ENCODE measurements at regions not wholly inside any gene's neighbourhood (a gene's known extent, or its start where the extent isn't known, plus 50 kb on each side); places are given as distances from the start of the nearest gene placed in this dataset.

GRCh38 chr2:37526856-37527255 is 144.6 kb downstream of the CDC42EP3 start:
- no peak for DNase-seq
- H3K27me3 Mint-ChIP-seq (ENCODE audit: low read depth): no peaks in the 10 kb centered on the region
- H3K36me3 Mint-ChIP-seq (ENCODE audit: low read depth): no peaks in the 10 kb centered on the region
- no peak overlapping the region for H3K4me3 Mint-ChIP-seq
- H3K9me3 Mint-ChIP-seq: no peaks in the 10 kb centered on the region
- no peaks in the 10 kb centered on the region for H3K4me1 Mint-ChIP-seq (ENCODE audit: low read depth)
- intact Hi-C loops (cut with micrococcal nuclease): no loop called here
- no peak overlapping the region for H3K27ac Mint-ChIP-seq
- CTCF ChIA-PET: no interaction called here

DNA sequence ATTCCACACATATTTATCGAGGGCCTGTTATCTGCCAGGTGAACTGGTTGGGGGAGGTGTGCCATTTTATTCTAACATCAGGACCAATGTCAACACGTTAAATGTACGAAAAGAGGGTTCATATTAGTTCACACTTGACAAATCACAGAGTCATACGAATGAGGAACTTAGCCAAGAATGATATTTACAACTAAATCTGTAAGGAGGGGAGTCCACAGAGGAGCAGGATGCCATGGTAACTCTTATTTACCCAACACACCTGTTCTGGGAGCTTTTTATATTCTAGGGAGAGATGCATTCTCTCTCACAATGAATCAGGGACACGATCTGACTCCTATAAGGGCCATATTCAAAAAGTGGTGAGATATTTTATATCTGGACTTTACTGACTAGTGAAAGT is 144.1 kb downstream of the CDC42EP3 start:
- intact Hi-C loops (cut with micrococcal nuclease): no loop called here
- CTCF ChIA-PET: interaction anchor here (0.7 kb wide), 1 partner anchor 81 kb away, joined by 4 read pairs; no protein-coding TSS in a partner anchor
- Mint-ChIP-seq H3K9me3 (no peaks in the 10 kb centered on the region), H3K27me3 (ENCODE audit: low read depth) (no peaks in the 10 kb centered on the region), H3K4me3 (no peak overlapping the region), H3K27ac (no peak overlapping the region), H3K4me1 (ENCODE audit: low read depth) (no peaks in the 10 kb centered on the region), H3K36me3 (ENCODE audit: low read depth) (no peaks in the 10 kb centered on the region)
- no peak for DNase-seq

DNA sequence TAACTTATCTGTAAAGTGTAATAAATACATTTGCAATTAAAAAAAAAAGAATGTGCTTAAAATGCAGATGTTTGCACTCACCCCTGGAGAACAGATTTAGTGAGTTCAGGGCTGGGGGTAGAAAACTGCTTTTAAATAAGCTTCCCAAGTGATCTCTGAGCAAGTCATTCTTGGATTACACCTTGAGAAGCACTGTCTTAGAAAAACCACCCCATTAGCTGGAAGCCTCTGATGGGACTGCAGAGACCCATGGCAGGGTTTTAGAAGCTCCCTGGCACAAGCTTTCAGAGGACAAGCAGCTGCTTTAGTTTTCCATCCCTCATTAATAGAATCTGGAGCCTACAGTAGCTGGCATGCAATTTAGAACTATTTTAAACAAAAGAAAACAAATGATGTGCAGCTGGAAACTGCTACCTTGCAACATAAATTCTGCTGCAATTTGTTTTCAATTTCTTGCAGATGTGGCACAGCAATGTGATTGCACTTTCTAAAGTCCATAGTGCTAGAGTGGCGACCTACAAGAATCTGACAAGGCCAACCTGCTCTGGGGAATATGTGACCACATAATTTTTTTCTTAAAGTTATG is 141.5 kb downstream of the CDC42EP3 start:
- H3K27ac Mint-ChIP-seq: no peak overlapping the region
- H3K4me3 Mint-ChIP-seq: no peak overlapping the region
- no peaks in the 10 kb centered on the region for H3K9me3 Mint-ChIP-seq
- intact Hi-C loops (cut with micrococcal nuclease): loop anchor here (5.0 kb wide), 1 partner anchor 113 kb away; no protein-coding TSS in a partner anchor
- H3K27me3 Mint-ChIP-seq (ENCODE audit: low read depth): no peaks in the 10 kb centered on the region
- CTCF ChIA-PET: interaction anchor here (0.8 to 1.2 kb wide), 2 partner anchors 14 to 121 kb away, joined by 4 read pairs; no protein-coding TSS in a partner anchor
- H3K4me1 Mint-ChIP-seq (ENCODE audit: low read depth): no peaks in the 10 kb centered on the region
- no peaks in the 10 kb centered on the region for H3K36me3 Mint-ChIP-seq (ENCODE audit: low read depth)
- no peak for DNase-seq

DNA sequence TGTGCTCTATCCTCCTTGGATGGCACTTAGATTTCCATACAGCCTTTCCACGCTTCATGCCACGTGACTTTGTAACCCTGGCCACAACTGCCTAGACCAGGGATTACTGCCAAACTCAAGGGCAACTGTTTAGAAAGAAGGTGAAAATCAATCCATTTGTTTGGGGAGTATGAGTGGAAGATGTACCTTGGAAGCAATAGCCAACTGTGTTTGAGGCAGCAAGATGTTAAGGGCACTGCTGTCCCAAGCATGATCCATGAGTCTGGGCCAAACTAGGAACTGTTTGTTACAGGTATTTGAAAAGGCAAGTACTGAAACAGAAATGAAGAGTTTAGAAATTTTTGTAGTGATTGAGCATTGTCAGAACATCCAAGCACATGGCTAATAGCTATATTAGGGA is 138.9 kb downstream of the CDC42EP3 start:
- H3K27me3 Mint-ChIP-seq (ENCODE audit: low read depth): no peaks in the 10 kb centered on the region
- DNase-seq: no peak
- no peaks in the 10 kb centered on the region for H3K36me3 Mint-ChIP-seq (ENCODE audit: low read depth)
- H3K4me1 Mint-ChIP-seq (ENCODE audit: low read depth): no peaks in the 10 kb centered on the region
- intact Hi-C loops (cut with micrococcal nuclease): loop anchor here (5.0 kb wide), 1 partner anchor 115 kb away; no protein-coding TSS in a partner anchor
- no peak overlapping the region for H3K27ac Mint-ChIP-seq
- CTCF ChIA-PET: interaction anchor here (0.6 to 1.0 kb wide), 2 partner anchors 137 to 581 kb away, joined by 3 to 4 read pairs; no protein-coding TSS in a partner anchor
- no peak overlapping the region for H3K4me3 Mint-ChIP-seq
- H3K9me3 Mint-ChIP-seq: no peaks in the 10 kb centered on the region

DNA sequence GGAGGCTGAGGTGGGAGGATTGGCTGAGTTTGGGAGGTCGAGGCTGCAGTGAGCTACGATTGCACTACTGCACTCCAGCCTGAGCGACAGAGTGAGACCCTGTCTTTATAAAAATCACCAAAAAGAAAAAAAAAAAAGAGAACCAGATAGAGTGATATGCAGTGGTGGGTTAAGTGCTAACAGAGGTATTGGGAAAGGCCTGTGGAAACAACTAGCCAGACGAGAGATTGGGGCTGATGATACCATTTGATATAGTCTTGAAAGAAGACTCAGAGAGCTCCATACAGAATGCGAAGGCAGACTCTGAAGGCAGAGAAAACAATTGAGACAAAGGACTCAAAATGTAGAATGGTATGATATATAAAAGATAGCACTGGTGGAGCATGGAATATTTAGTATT is 134.1 kb downstream of the CDC42EP3 start:
- no peaks in the 10 kb centered on the region for H3K27me3 Mint-ChIP-seq (ENCODE audit: low read depth)
- intact Hi-C loops (cut with micrococcal nuclease): loop anchor here (2.0 kb wide), 1 partner anchor 249 kb away; no protein-coding TSS in a partner anchor
- CTCF ChIA-PET: interaction anchor here (0.6 to 1.2 kb wide), 6 partner anchors 62 to 836 kb away, joined by 3 to 4 read pairs (median 3); no protein-coding TSS in a partner anchor
- no peak overlapping the region for H3K4me3 Mint-ChIP-seq
- H3K27ac Mint-ChIP-seq: no peak overlapping the region
- DNase-seq: no peak
- H3K9me3 Mint-ChIP-seq: no peaks in the 10 kb centered on the region
- H3K36me3 Mint-ChIP-seq (ENCODE audit: low read depth): no peaks in the 10 kb centered on the region
- no peaks in the 10 kb centered on the region for H3K4me1 Mint-ChIP-seq (ENCODE audit: low read depth)

GRCh38 chr2:37541516-37541915 is 129.9 kb downstream of the CDC42EP3 start:
- Mint-ChIP-seq H3K9me3 (no peaks in the 10 kb centered on the region), H3K36me3 (ENCODE audit: low read depth) (no peaks in the 10 kb centered on the region), H3K4me1 (ENCODE audit: low read depth) (no peaks in the 10 kb centered on the region), H3K27ac (no peak overlapping the region), H3K27me3 (ENCODE audit: low read depth) (no peaks in the 10 kb centered on the region), H3K4me3 (no peak overlapping the region)
- DNase-seq: no peak
- intact Hi-C loops (cut with micrococcal nuclease): no loop called here
- CTCF ChIA-PET: no interaction called here

DNA sequence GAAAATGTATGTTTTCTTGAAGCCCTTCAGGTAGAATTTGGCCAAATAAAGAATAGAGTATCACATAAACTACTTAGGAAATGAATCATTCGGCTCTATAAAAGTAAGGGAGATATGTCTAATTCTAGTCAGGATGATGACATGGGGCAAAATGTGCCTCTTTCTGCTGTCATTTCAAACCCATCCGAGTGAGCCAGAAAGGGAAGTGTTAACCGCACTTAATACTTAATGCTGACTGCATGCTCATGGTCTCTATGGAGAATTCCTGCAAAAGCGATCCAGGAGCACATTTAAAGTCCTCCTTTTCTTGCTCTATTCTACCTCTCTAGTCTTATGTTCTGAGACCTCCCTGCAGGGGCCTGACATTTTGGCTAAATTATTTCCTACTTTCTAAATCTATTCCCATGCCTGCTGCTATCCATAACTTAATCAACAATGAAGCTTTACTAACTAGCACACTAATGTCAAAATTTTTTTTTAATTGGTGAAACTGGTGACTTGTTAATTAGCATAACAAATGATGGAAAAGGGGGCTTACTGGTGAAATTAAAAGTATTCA is 127.4 kb downstream of the CDC42EP3 start:
- Mint-ChIP-seq H3K4me1 (ENCODE audit: low read depth) (no peaks in the 10 kb centered on the region), H3K4me3 (no peak overlapping the region), H3K27me3 (ENCODE audit: low read depth) (no peaks in the 10 kb centered on the region), H3K27ac (no peak overlapping the region), H3K36me3 (ENCODE audit: low read depth) (no peaks in the 10 kb centered on the region), H3K9me3 (no peaks in the 10 kb centered on the region)
- CTCF ChIA-PET: interaction anchor here (1.1 kb wide), 1 partner anchor 347 kb away, joined by 3 read pairs; no protein-coding TSS in a partner anchor
- DNase-seq: no peak
- intact Hi-C loops (cut with micrococcal nuclease): no loop called here

- no peaks in the 10 kb centered on the region for H3K27me3 Mint-ChIP-seq (ENCODE audit: low read depth)
- H3K4me3 Mint-ChIP-seq: no peak overlapping the region
- intact Hi-C loops (cut with micrococcal nuclease): no loop called here
- H3K4me1 Mint-ChIP-seq (ENCODE audit: low read depth): no peaks in the 10 kb centered on the region
- DNase-seq: no peak
- H3K36me3 Mint-ChIP-seq (ENCODE audit: low read depth): no peaks in the 10 kb centered on the region
- CTCF ChIA-PET: interaction anchor here (0.7 to 1.1 kb wide), 2 partner anchors 238 to 347 kb away, joined by 3 to 4 read pairs; no protein-coding TSS in a partner anchor
- no peak overlapping the region for H3K27ac Mint-ChIP-seq
- no peaks in the 10 kb centered on the region for H3K9me3 Mint-ChIP-seq
Measured at GRCh38 chr2:37544591-37545031, 126.8 kb downstream of the CDC42EP3 start.

- intact Hi-C loops (cut with micrococcal nuclease): no loop called here
- H3K27me3 Mint-ChIP-seq (ENCODE audit: low read depth): no peaks in the 10 kb centered on the region
- H3K9me3 Mint-ChIP-seq: no peaks in the 10 kb centered on the region
- CTCF ChIA-PET: no interaction called here
- H3K4me3 Mint-ChIP-seq: no peak overlapping the region
- no peaks in the 10 kb centered on the region for H3K36me3 Mint-ChIP-seq (ENCODE audit: low read depth)
- H3K27ac Mint-ChIP-seq: no peak overlapping the region
- peaks cover 4% of the 10 kb centered on the region for H3K4me1 Mint-ChIP-seq (ENCODE audit: low read depth)
- no peak for DNase-seq
Measured at GRCh38 chr2:37549598-37549997, 121.8 kb downstream of the CDC42EP3 start.

GRCh38 chr2:37550190-37550589 is 121.3 kb downstream of the CDC42EP3 start:
- H3K27me3 Mint-ChIP-seq (ENCODE audit: low read depth): no peaks in the 10 kb centered on the region
- no peaks in the 10 kb centered on the region for H3K9me3 Mint-ChIP-seq
- H3K27ac Mint-ChIP-seq: no peak overlapping the region
- peaks cover 4% of the 10 kb centered on the region for H3K4me1 Mint-ChIP-seq (ENCODE audit: low read depth)
- no peak for DNase-seq
- no peaks in the 10 kb centered on the region for H3K36me3 Mint-ChIP-seq (ENCODE audit: low read depth)
- H3K4me3 Mint-ChIP-seq: no peak overlapping the region
- CTCF ChIA-PET: interaction anchor here (0.7 to 1.2 kb wide), 2 partner anchors 12 to 327 kb away, joined by 3 to 5 read pairs; no protein-coding TSS in a partner anchor
- intact Hi-C loops (cut with micrococcal nuclease): no loop called here

DNA sequence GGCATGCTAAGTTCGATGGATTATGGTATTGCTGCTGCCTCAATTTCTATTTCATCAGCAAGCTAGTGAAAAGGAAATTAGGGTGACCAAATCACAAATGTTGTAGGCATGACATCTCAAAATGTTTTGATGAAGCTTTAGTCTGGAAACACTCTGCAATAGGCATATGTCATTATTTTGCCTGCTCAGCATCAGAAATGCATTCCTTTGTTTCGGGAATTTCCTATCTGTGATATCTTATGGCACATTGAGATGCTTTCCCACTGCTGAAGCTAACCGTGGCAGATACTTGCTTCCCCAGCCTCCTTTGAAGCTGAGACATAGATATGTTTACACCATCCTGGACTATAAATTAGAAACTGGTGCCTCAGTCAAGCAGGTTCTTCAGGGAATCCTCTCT is 119.7 kb downstream of the CDC42EP3 start:
- H3K9me3 Mint-ChIP-seq: no peaks in the 10 kb centered on the region
- no peak overlapping the region for H3K4me3 Mint-ChIP-seq
- H3K27me3 Mint-ChIP-seq (ENCODE audit: low read depth): no peaks in the 10 kb centered on the region
- peaks cover 4% of the 10 kb centered on the region for H3K4me1 Mint-ChIP-seq (ENCODE audit: low read depth)
- intact Hi-C loops (cut with micrococcal nuclease): no loop called here
- H3K27ac Mint-ChIP-seq: no peak overlapping the region
- no peak for DNase-seq
- H3K36me3 Mint-ChIP-seq (ENCODE audit: low read depth): no peaks in the 10 kb centered on the region
- CTCF ChIA-PET: interaction anchor here (0.6 to 1.3 kb wide), 4 partner anchors 17 to 325 kb away, joined by 3 to 4 read pairs (median 4); no protein-coding TSS in a partner anchor

- intact Hi-C loops (cut with micrococcal nuclease): no loop called here
- Mint-ChIP-seq H3K4me1 (ENCODE audit: low read depth) (peaks cover 4% of the 10 kb centered on the region), H3K27ac (no peak overlapping the region), H3K36me3 (ENCODE audit: low read depth) (no peaks in the 10 kb centered on the region), H3K27me3 (ENCODE audit: low read depth) (no peaks in the 10 kb centered on the region), H3K4me3 (no peak overlapping the region), H3K9me3 (no peaks in the 10 kb centered on the region)
- CTCF ChIA-PET: interaction anchor here (0.6 to 1.3 kb wide), 4 partner anchors 17 to 325 kb away, joined by 3 to 4 read pairs (median 4); no protein-coding TSS in a partner anchor
- no peak for DNase-seq
Measured at GRCh38 chr2:37552339-37552738, 119.1 kb downstream of the CDC42EP3 start.

Data from activated naive CD4-positive, alpha-beta T cell treated with anti-CD3 and anti-CD28 coated beads for 36 hours (primary cell).